WTC11 (cell line): ENCODE measurements at regions not wholly inside any gene's neighbourhood (a gene's known extent, or its start where the extent isn't known, plus 50 kb on each side); places are given as distances from the start of the nearest gene placed in this dataset.

Source experiments
- ATAC-seq: fragments of 200-7000 bp; cut with Tn5 transposase; 2 replicates; pipeline ENCODE4 v1.10.0; 2021; ENCODE audit warnings: mild to moderate bottlenecking, moderate library complexity
- CTCF ChIA-PET: fragments of 300-600 bp; sonication (Branson Sonifier 250); formaldehyde crosslinking; loops from one replicate; lab custom pipeline; 2021; ENCODE audit warnings: antibody characterized with exemption; lab: Charles Lee
- POLR2A ChIA-PET: fragments of 350-600 bp; sonication (Branson Sonifier 250); formaldehyde crosslinking; loops from one replicate; lab custom pipeline; 2021; ENCODE audit warnings: antibody characterized with exemption; lab: Charles Lee
- DNase-seq: peaks from one replicate; pipeline ENCODE4 v3.0.0; 2021; ENCODE audit warnings: low spot score
- H3K27ac Mint-ChIP-seq: 2 replicates; pipeline ENCODE4 v1.8.0; 2021; ENCODE audit warnings: mixed read lengths
- H3K27me3 Mint-ChIP-seq: 2 replicates; pipeline ENCODE4 v1.8.0; 2021; ENCODE audit warnings: low read depth, mild to moderate bottlenecking, moderate library complexity, mixed read lengths
- H3K36me3 Mint-ChIP-seq: 2 replicates; pipeline ENCODE4 v1.8.0; 2021; ENCODE audit warnings: mixed read lengths
- H3K4me1 Mint-ChIP-seq: 2 replicates; pipeline ENCODE4 v1.8.0; 2022; ENCODE audit warnings: mixed read lengths
- H3K4me3 Mint-ChIP-seq: 2 replicates; pipeline ENCODE4 v1.8.0; 2021; ENCODE audit warnings: mild to moderate bottlenecking, moderate library complexity, mixed read lengths
- H3K9me3 Mint-ChIP-seq: 2 replicates; pipeline ENCODE4 v1.8.0; 2021; ENCODE audit warnings: mixed read lengths
- CREM ChIP-seq: sonication (generic); formaldehyde crosslinking; IDR thresholded peaks from 2 replicates; pipeline ENCODE4 v1.8.1; 2022; ENCODE audit warnings: mild to moderate bottlenecking, missing genetic modification reagents, moderate library complexity
- E2F1 ChIP-seq: sonication (generic); formaldehyde crosslinking; IDR thresholded peaks from 2 replicates; pipeline ENCODE4 v1.8.0; 2022; ENCODE audit warnings: mild to moderate bottlenecking, missing genetic modification reagents
- ESRRA ChIP-seq: sonication (generic); formaldehyde crosslinking; IDR thresholded peaks from 2 replicates; pipeline ENCODE4 v1.8.1; 2022; ENCODE audit warnings: mild to moderate bottlenecking, missing genetic modification reagents, borderline replicate concordance
- GTF2I ChIP-seq: fragments of 250-450 bp; sonication (Bioruptor Pico); conservative IDR thresholded peaks from 2 replicates; pipeline ENCODE4 v1.4.0; 2021; ENCODE audit warnings: mild to moderate bottlenecking
- OVOL2 ChIP-seq: fragments of 250-450 bp; sonication (Bioruptor Pico); IDR thresholded peaks from 2 replicates; pipeline ENCODE4 v1.9.0; 2021; ENCODE audit warnings: mild to moderate bottlenecking, borderline replicate concordance
- TEAD1 ChIP-seq: sonication (generic); formaldehyde crosslinking; IDR thresholded peaks from 2 replicates; pipeline ENCODE4 v1.8.0; 2022; ENCODE audit warnings: mild to moderate bottlenecking, missing genetic modification reagents
- USF2 ChIP-seq: sonication (generic); formaldehyde crosslinking; IDR thresholded peaks from 2 replicates; pipeline ENCODE4 v1.8.1; 2023; ENCODE audit warnings: mild to moderate bottlenecking, missing genetic modification reagents, moderate library complexity
- ZBTB21 ChIP-seq: sonication (generic); formaldehyde crosslinking; IDR thresholded peaks from 2 replicates; pipeline ENCODE4 v1.8.1; 2023; ENCODE audit warnings: mild to moderate bottlenecking, missing genetic modification reagents, borderline replicate concordance
- ZNF138 ChIP-seq: sonication (generic); formaldehyde crosslinking; conservative IDR thresholded peaks from 2 replicates; pipeline ENCODE4 v1.8.1; 2022; ENCODE audit warnings: mild to moderate bottlenecking, moderate library complexity, missing genetic modification reagents
- ZNF263 ChIP-seq: sonication (generic); formaldehyde crosslinking; IDR thresholded peaks from 2 replicates; pipeline ENCODE4 v1.8.1; 2022; ENCODE audit warnings: low read depth, mild to moderate bottlenecking, moderate library complexity, missing genetic modification reagents
- ZNF396 ChIP-seq: fragments of 250-450 bp; sonication (Bioruptor Pico); IDR thresholded peaks from 2 replicates; pipeline ENCODE4 v1.8.0; 2021; ENCODE audit warnings: mild to moderate bottlenecking, moderate library complexity, borderline replicate concordance
- ZNF671 ChIP-seq: fragments of 250-450 bp; sonication (Bioruptor Pico); IDR thresholded peaks from 2 replicates; pipeline ENCODE4 v1.8.0; 2021; ENCODE audit warnings: mild to moderate bottlenecking
- TF ChIP-seq, protein P1 (sequence below): fragments of 250-450 bp; sonication (Bioruptor Pico); IDR thresholded peaks from 2 replicates; pipeline ENCODE4 v1.8.0; 2021; ENCODE audit warnings: mild to moderate bottlenecking
- TF ChIP-seq, protein P2 (sequence below): sonication (generic); formaldehyde crosslinking; IDR thresholded peaks from 2 replicates; pipeline ENCODE4 v1.8.1; 2022; ENCODE audit warnings: mild to moderate bottlenecking, missing genetic modification reagents, moderate library complexity, borderline replicate concordance
- TF ChIP-seq, protein P3 (sequence below): sonication (generic); formaldehyde crosslinking; IDR thresholded peaks from 2 replicates; pipeline ENCODE4 v1.8.0; 2022; ENCODE audit warnings: mild to moderate bottlenecking, missing genetic modification reagents
- TF ChIP-seq, protein P4 (sequence below): sonication (generic); formaldehyde crosslinking; IDR thresholded peaks from 2 replicates; pipeline ENCODE4 v1.8.1; 2022; ENCODE audit warnings: mild to moderate bottlenecking, moderate library complexity, missing genetic modification reagents
- TF ChIP-seq, protein P5 (sequence below): sonication (generic); formaldehyde crosslinking; IDR thresholded peaks from 2 replicates; pipeline ENCODE4 v1.8.1; 2023; ENCODE audit warnings: mild to moderate bottlenecking, missing genetic modification reagents, borderline replicate concordance
- TF ChIP-seq, protein P6 (sequence below): sonication (generic); formaldehyde crosslinking; IDR thresholded peaks from 2 replicates; pipeline ENCODE4 v1.8.1; 2023; ENCODE audit warnings: mild to moderate bottlenecking, missing genetic modification reagents, moderate library complexity
- TF ChIP-seq, protein P7 (sequence below): sonication (generic); formaldehyde crosslinking; IDR thresholded peaks from 2 replicates; pipeline ENCODE4 v1.8.0; 2023; ENCODE audit warnings: missing genetic modification reagents, mild to moderate bottlenecking, borderline replicate concordance

- TF ChIP-seq USF2 (CRISPR knock-in tag) (no peak), ZNF671 (CRISPR knock-in tag) (no peak)
- TF ChIP-seq, protein P1, sequence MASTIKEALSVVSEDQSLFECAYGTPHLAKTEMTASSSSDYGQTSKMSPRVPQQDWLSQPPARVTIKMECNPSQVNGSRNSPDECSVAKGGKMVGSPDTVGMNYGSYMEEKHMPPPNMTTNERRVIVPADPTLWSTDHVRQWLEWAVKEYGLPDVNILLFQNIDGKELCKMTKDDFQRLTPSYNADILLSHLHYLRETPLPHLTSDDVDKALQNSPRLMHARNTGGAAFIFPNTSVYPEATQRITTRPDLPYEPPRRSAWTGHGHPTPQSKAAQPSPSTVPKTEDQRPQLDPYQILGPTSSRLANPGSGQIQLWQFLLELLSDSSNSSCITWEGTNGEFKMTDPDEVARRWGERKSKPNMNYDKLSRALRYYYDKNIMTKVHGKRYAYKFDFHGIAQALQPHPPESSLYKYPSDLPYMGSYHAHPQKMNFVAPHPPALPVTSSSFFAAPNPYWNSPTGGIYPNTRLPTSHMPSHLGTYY (CRISPR knock-in tag): no peak
- TF ChIP-seq, protein P2, sequence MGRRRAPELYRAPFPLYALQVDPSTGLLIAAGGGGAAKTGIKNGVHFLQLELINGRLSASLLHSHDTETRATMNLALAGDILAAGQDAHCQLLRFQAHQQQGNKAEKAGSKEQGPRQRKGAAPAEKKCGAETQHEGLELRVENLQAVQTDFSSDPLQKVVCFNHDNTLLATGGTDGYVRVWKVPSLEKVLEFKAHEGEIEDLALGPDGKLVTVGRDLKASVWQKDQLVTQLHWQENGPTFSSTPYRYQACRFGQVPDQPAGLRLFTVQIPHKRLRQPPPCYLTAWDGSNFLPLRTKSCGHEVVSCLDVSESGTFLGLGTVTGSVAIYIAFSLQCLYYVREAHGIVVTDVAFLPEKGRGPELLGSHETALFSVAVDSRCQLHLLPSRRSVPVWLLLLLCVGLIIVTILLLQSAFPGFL (CRISPR knock-in tag): no peak
Observed at GRCh38 chr6:164453835-164454234, 855.6 kb downstream of the C6orf118 start (continued).

DNA sequence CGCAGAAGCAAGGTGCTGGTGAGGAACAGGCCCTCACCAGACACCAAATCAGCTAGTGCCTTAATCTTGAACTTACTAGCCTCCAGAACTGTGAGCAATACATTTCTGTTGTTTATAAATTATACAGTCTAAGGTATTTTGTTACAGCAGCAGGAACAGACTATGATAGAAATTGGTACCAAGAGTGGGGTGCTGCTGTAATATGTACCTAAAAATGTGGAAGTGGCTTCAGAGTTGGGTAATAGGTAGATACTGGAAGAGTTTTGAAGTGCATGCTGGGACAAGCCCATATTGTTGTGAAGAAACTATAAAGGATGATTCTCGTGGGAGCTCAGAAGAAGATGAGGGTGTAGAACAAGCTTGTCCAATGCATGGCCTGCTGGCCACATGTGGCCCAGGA lies 866.8 kb downstream of the C6orf118 start:
- peaks cover 9% of the 10 kb centered on the region; the same call in 1 of the 2 replicates for H3K4me1 Mint-ChIP-seq
- no peak overlapping the region for H3K27ac Mint-ChIP-seq
- H3K36me3 Mint-ChIP-seq: peaks cover 22% of the 10 kb centered on the region
- ChIA-PET POLR2A (no interaction called here), CTCF (no interaction called here)
- no peak for ATAC-seq
- H3K9me3 Mint-ChIP-seq: peaks cover 25% of the 10 kb centered on the region
- no peaks in the 10 kb centered on the region for H3K27me3 Mint-ChIP-seq
- no peak overlapping the region for H3K4me3 Mint-ChIP-seq
- DNase-seq: no peak
- TF ChIP-seq, protein P3, sequence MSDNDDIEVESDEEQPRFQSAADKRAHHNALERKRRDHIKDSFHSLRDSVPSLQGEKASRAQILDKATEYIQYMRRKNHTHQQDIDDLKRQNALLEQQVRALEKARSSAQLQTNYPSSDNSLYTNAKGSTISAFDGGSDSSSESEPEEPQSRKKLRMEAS: no peak
- TF ChIP-seq ZNF138 (CRISPR knock-in tag) (no peak), TEAD1 (CRISPR knock-in tag) (no peak), ZNF671 (CRISPR knock-in tag) (no peak), USF2 (CRISPR knock-in tag) (no peak), OVOL2 (CRISPR knock-in tag) (no peak), ESRRA (CRISPR knock-in tag) (no peak), CREM (no peak), ZBTB21 (CRISPR knock-in tag) (no peak), ZNF263 (no peak), GTF2I (CRISPR knock-in tag) (no peak), E2F1 (CRISPR knock-in tag) (no peak), ZNF396 (CRISPR knock-in tag) (no peak)
- TF ChIP-seq, protein P4, sequence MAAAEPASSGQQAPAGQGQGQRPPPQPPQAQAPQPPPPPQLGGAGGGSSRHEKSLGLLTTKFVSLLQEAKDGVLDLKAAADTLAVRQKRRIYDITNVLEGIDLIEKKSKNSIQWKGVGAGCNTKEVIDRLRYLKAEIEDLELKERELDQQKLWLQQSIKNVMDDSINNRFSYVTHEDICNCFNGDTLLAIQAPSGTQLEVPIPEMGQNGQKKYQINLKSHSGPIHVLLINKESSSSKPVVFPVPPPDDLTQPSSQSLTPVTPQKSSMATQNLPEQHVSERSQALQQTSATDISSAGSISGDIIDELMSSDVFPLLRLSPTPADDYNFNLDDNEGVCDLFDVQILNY (CRISPR knock-in tag): no peak
- TF ChIP-seq, protein P5, sequence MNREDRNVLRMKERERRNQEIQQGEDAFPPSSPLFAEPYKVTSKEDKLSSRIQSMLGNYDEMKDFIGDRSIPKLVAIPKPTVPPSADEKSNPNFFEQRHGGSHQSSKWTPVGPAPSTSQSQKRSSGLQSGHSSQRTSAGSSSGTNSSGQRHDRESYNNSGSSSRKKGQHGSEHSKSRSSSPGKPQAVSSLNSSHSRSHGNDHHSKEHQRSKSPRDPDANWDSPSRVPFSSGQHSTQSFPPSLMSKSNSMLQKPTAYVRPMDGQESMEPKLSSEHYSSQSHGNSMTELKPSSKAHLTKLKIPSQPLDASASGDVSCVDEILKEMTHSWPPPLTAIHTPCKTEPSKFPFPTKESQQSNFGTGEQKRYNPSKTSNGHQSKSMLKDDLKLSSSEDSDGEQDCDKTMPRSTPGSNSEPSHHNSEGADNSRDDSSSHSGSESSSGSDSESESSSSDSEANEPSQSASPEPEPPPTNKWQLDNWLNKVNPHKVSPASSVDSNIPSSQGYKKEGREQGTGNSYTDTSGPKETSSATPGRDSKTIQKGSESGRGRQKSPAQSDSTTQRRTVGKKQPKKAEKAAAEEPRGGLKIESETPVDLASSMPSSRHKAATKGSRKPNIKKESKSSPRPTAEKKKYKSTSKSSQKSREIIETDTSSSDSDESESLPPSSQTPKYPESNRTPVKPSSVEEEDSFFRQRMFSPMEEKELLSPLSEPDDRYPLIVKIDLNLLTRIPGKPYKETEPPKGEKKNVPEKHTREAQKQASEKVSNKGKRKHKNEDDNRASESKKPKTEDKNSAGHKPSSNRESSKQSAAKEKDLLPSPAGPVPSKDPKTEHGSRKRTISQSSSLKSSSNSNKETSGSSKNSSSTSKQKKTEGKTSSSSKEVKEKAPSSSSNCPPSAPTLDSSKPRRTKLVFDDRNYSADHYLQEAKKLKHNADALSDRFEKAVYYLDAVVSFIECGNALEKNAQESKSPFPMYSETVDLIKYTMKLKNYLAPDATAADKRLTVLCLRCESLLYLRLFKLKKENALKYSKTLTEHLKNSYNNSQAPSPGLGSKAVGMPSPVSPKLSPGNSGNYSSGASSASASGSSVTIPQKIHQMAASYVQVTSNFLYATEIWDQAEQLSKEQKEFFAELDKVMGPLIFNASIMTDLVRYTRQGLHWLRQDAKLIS: no peak
- TF ChIP-seq, protein P6, sequence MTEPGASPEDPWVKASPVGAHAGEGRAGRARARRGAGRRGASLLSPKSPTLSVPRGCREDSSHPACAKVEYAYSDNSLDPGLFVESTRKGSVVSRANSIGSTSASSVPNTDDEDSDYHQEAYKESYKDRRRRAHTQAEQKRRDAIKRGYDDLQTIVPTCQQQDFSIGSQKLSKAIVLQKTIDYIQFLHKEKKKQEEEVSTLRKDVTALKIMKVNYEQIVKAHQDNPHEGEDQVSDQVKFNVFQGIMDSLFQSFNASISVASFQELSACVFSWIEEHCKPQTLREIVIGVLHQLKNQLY (CRISPR knock-in tag): no peak
- TF ChIP-seq, protein P7, sequence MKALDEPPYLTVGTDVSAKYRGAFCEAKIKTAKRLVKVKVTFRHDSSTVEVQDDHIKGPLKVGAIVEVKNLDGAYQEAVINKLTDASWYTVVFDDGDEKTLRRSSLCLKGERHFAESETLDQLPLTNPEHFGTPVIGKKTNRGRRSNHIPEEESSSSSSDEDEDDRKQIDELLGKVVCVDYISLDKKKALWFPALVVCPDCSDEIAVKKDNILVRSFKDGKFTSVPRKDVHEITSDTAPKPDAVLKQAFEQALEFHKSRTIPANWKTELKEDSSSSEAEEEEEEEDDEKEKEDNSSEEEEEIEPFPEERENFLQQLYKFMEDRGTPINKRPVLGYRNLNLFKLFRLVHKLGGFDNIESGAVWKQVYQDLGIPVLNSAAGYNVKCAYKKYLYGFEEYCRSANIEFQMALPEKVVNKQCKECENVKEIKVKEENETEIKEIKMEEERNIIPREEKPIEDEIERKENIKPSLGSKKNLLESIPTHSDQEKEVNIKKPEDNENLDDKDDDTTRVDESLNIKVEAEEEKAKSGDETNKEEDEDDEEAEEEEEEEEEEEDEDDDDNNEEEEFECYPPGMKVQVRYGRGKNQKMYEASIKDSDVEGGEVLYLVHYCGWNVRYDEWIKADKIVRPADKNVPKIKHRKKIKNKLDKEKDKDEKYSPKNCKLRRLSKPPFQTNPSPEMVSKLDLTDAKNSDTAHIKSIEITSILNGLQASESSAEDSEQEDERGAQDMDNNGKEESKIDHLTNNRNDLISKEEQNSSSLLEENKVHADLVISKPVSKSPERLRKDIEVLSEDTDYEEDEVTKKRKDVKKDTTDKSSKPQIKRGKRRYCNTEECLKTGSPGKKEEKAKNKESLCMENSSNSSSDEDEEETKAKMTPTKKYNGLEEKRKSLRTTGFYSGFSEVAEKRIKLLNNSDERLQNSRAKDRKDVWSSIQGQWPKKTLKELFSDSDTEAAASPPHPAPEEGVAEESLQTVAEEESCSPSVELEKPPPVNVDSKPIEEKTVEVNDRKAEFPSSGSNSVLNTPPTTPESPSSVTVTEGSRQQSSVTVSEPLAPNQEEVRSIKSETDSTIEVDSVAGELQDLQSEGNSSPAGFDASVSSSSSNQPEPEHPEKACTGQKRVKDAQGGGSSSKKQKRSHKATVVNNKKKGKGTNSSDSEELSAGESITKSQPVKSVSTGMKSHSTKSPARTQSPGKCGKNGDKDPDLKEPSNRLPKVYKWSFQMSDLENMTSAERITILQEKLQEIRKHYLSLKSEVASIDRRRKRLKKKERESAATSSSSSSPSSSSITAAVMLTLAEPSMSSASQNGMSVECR: no peak
